HEK293T (cell line): ENCODE measurements at regions not wholly inside any gene's neighbourhood (a gene's known extent, or its start where the extent isn't known, plus 50 kb on each side); places are given as distances from the start of the nearest gene placed in this dataset.

ENCODE experiments used
- ELF4 ChIP-seq: fragments of 450-650 bp; IDR thresholded peaks from 2 replicates; pipeline ENCODE4 v1.6.1; 2017; ENCODE audit warnings: antibody characterized with exemption
- FOXA1 ChIP-seq: fragments of 450-650 bp; IDR thresholded peaks from 2 replicates; pipeline ENCODE4 v1.6.1; 2016; ENCODE audit warnings: mild to moderate bottlenecking
- FOXK2 ChIP-seq: fragments of 450-650 bp; IDR thresholded peaks from 2 replicates; pipeline ENCODE4 v1.6.1; 2016; ENCODE audit warnings: mild to moderate bottlenecking
- FOXM1 ChIP-seq: fragments of 450-650 bp; IDR thresholded peaks from 2 replicates; pipeline ENCODE4 v1.6.1; 2017; ENCODE audit warnings: mild to moderate bottlenecking, borderline replicate concordance
- HDGF ChIP-seq: fragments of 450-650 bp; IDR thresholded peaks from 2 replicates; pipeline ENCODE4 v1.6.1; 2017; ENCODE audit warnings: antibody characterized with exemption, borderline replicate concordance
- NFRKB ChIP-seq: fragments of 450-650 bp; IDR thresholded peaks from 2 replicates; pipeline ENCODE4 v1.6.1; 2016; ENCODE audit warnings: mild to moderate bottlenecking, moderate library complexity
- PKNOX1 ChIP-seq: fragments of 450-650 bp; IDR thresholded peaks from 2 replicates; pipeline ENCODE4 v1.6.1; 2016
- SP1 ChIP-seq: fragments of 450-650 bp; IDR thresholded peaks from 2 replicates; pipeline ENCODE4 v1.6.1; 2017
- SUZ12 ChIP-seq: fragments of 450-650 bp; IDR thresholded peaks from 2 replicates; pipeline ENCODE4 v1.6.1; 2016; ENCODE audit warnings: mild to moderate bottlenecking
- TARDBP ChIP-seq: fragments of 450-650 bp; IDR thresholded peaks from 2 replicates; pipeline ENCODE4 v1.6.1; 2016

- TF ChIP-seq FOXK2 (no peak), FOXA1 (no peak), FOXM1 (no peak), HDGF (no peak), SP1 (no peak), SUZ12 (no peak), NFRKB (no peak), ELF4 (no peak), PKNOX1 (no peak), TARDBP (no peak)
These were observed 497.1 kb downstream of the CD83 start for GRCh38 chr6:14614631-14615030.
